GM23248 (cell line): ENCODE measurements at regions not wholly inside any gene's neighbourhood (a gene's known extent, or its start where the extent isn't known, plus 50 kb on each side); places are given as distances from the start of the nearest gene placed in this dataset.

Experiments used
- EZH2 ChIP-seq: fragments of 200-600 bp; sonication (generic); IDR thresholded peaks from 2 replicates; pipeline ENCODE4 v1.6.1; 2018; ENCODE audit warnings: antibody characterized with exemption, mild to moderate bottlenecking; ENCODE audit not compliant: insufficient read depth, poor library complexity, severe bottlenecking
- EZH2phosphoT487 ChIP-seq: fragments of 200-600 bp; sonication (generic); IDR thresholded peaks from 2 replicates; pipeline ENCODE4 v1.6.1; 2018; ENCODE audit warnings: antibody characterized with exemption, moderate library complexity, mild to moderate bottlenecking, low read depth; ENCODE audit not compliant: insufficient read depth

DNA sequence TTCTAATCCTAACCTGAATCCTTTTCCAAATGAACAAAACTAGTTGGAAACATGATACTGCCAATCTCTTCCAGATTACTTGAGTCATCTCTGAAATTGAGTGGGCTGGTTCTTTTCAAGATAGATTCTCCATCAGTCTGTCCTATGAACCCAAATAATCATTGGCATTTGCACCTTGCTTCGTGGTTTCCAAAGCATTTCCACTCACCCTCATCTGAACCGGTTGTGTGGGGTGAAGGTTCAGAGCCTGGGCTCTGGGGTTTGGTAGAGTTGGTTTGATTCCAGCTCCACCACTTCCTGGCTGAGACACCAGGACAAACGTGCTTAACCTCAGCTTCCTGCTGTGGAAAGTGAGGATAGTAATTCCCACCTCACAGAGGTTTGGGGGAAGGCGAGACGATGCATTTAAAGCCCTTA is 206.4 kb upstream of the E2F8 start:
- TF ChIP-seq EZH2 (no peak), EZH2phosphoT487 (no peak)
